Renal pelvis (tissue), 1 donor: ENCODE measurements at regions not wholly inside any gene's neighbourhood (a gene's known extent, or its start where the extent isn't known, plus 50 kb on each side); places are given as distances from the start of the nearest gene placed in this dataset.

Experiments used
- DNase-seq: peaks from one replicate; pipeline ENCODE4 v3.0.0-alpha.2; 2013

GRCh38 chr12:19826980-19827550, 387.8 kb downstream of the AEBP2 start:
- no peak for DNase-seq

GRCh38 chr12:19829100-19829853, 390.0 kb downstream of the AEBP2 start:
- no peak for DNase-seq

DNA sequence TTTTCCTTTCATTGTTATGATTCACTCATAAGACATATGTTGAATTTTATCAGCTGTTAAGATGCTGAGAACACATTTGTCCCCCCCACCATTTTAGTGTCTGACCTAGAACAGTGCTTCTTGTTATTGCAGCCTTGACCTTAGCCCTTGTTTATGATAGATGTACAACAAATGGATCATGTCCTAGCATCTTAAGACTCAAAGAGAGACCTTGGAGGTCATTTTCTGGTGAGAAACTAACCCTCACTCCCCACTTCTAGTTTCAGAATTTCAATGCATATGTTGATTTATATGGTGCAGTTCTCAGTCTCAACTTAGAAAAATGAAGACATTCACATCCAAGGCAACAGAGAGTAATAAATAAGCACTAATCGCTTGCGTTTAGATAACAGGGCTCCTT, 391.2 kb downstream of the AEBP2 start:
- peak; percentile 66 for DNase-seq

- no peak for DNase-seq
Measured at GRCh38 chr12:19833775-19834501, 394.6 kb downstream of the AEBP2 start.

- no peak for DNase-seq
Measured at GRCh38 chr12:19834592-19834991, 395.3 kb downstream of the AEBP2 start.

GRCh38 chr12:19836056-19836455, 396.8 kb downstream of the AEBP2 start:
- DNase-seq = no peak

DNA sequence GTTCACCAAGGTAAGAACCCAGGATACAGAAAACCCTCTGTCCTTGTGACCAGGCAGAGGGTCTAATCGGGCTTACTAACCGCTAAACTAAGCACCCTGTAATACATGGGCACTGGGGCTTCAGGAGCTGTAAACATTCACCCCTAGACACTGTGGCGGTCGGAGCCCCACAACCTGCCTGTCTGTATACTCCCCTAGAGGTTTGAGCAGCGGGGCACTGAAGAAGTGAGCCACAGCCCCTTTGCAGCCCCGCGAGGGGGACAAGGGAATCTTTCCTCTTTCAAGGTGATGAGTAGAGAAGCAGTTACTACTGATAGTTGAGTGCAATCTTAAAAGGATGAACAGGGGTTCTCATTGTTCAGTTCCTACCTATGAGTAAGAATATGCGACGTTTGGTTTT, 397.2 kb downstream of the AEBP2 start:
- DNase-seq = no peak

DNA sequence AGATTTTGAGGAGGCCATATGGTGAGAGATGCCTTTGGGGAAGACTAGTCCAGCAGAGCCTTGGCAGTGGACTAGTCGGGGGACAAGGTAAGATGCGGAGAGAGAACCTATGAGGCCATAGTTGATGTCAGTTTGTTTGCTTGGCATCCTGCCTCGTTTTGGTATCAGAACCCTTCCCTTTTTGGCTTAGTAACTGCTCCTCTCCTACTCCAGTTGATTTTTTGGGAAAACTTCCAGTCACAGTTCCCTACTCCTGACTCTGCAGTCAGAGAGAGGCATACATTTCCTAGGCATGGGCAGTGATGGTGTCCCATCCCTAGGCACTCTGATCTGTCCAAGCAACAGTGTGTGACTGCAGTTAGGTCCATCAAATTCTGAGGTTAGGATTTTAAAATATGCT, 398.3 kb downstream of the AEBP2 start:
- no peak for DNase-seq

GRCh38 chr12:19841451-19841850, 402.2 kb downstream of the AEBP2 start:
- DNase-seq = no peak

DNA sequence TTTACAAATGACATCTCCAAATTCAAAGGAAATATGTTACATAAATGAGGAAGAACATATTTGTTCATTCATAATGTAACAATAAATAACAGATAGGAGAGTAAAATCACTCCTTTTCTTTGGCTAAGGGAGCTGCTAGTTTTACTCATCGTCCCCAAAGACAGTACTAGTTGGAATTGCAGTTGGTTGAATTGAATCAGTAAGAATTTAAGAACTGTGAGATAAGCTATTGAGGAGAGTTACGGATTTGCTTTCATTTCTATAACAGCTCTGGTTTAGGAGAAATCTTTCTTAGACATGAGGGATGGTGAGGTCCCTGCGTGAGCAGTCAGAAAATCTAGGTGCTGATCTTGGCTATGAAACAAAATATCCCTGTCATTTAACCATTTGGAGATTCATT, 402.8 kb downstream of the AEBP2 start:
- DNase-seq = no peak

- DNase-seq = no peak
Measured at GRCh38 chr12:19844224-19844623, 404.9 kb downstream of the AEBP2 start.

GRCh38 chr12:19846574-19846973, 407.3 kb downstream of the AEBP2 start:
- no peak for DNase-seq

- peak; percentile 72 for DNase-seq
Measured at GRCh38 chr12:19847294-19848059, 408.2 kb downstream of the AEBP2 start.

DNA sequence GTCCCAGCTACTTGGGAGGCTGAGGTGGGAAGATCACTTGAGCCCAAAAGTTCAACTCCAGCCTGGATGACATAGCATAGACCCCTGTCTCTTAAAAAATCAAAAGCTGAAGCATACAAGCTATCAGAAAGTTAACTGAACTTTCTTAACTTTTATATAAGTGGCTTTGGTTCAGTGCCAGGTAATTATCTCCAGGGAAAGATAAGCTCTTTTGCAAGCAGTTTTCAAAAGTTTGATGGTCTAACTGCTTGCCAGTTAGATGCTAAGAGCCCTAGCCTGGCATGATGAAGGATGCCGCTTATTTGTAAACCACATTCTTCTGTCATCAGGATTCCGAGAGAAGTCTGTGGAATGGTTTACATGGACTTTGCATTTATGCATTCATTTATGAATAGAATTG, 409.1 kb downstream of the AEBP2 start:
- no peak for DNase-seq

- no peak for DNase-seq
Measured at GRCh38 chr12:19849208-19849607, 409.9 kb downstream of the AEBP2 start.

DNA sequence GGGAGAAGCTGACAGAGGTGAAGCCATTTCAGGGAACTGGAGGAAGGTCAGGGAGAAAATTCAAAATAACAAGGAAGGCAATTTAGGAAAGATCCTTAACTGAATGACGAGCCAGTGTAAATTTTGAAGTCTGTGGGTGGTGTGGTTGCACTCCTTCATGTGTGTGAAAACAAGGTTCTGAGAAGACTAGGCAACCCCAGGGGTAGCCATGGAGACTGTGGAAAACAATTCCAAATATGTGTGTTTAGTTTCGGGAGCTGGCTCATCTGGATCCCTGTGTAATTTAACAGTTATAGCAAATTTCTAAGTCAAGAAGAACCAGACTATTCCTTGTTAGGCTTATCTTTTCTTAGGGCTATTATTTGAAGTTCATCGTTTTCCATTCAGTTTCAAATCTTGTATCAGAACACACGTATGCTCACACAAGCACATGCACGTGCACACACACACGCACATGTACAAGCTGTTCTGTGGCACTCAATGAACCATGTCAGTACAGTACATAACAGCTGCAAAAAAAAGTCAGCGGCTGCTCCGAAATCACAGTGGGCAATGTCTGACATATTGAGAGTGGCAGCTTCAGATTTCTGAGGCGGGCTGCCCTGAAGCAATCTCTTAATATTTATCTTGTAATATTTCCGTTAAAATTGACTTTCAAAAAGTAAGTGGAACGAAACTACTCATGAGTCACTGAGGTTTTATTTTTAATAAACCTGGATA, 411.2 kb downstream of the AEBP2 start:
- DNase-seq = no peak

GRCh38 chr12:19852100-19852855, 413.0 kb downstream of the AEBP2 start:
- DNase-seq = no peak

DNA sequence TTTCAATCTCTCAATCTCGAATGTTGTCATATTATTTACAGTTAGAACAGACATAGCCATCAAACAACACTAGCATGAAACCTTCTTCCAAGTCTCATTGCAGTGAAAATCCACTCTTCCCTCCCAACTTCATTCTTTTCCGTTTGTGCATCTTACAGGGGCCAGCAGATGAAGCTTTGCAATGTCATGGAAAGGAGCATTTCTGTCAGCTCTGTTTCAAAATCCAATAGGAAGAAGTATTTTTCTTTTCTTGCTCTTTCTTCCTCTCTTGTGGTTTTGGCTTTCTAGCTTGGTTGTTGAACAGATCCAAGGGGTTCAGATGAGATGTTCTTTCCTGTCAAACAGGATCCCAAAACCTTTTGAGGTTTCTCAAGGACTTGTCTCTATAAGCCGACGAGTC, 416.6 kb downstream of the AEBP2 start:
- no peak for DNase-seq

GRCh38 chr12:19856389-19856788, 417.1 kb downstream of the AEBP2 start:
- no peak for DNase-seq

DNA sequence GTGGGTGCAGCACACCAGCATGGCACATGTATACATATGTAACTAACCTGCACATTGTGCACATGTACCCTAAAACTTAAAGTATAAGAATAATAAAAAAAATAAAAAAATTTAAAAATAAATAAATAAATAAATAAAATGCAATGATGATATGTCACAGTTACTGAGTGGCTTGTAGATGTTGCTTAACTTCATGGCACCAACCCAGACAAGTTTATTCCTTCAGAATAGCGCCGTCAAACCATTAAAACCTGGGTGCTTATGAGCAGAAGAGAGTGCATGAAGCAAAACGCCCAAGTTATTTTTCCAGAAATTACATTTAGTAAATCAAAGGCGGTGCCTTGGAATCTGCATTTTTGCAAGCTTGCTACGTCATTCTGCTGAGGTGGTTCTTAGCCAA, 417.9 kb downstream of the AEBP2 start:
- DNase-seq = no peak

GRCh38 chr12:19867151-19867550, 427.9 kb downstream of the AEBP2 start:
- no peak for DNase-seq
